Endothelial cell of umbilical vein (primary cell): ENCODE measurements at regions not wholly inside any gene's neighbourhood (a gene's known extent, or its start where the extent isn't known, plus 50 kb on each side); places are given as distances from the start of the nearest gene placed in this dataset.

Source experiments
- BruUV-seq: library from RNA; stranded (reverse); fragments of 400-500 nt; replicated peaks from 2 replicates; lab custom pipeline; 2021; lab: Mats Ljungman, UMichigan
- CTCF ChIA-PET: fragments of 300-600, 350-600 bp; sonication (Branson Sonifier 250); formaldehyde crosslinking; loops from one replicate; lab custom pipeline; 2021; ENCODE audit warnings: antibody characterized with exemption, inconsistent platforms; lab: Charles Lee
- POLR2A ChIA-PET: fragments of 300-600, 350-600 bp; sonication (Branson Sonifier 250); formaldehyde crosslinking; loops from one replicate; lab custom pipeline; 2021; ENCODE audit warnings: antibody characterized with exemption, inconsistent platforms; lab: Charles Lee
- DNase-seq: peaks from one replicate; pipeline ENCODE4 v3.0.0-alpha.2; 2011; ENCODE audit warnings: low read depth, low spot score
- FAIRE-seq: peaks from 2 replicates; lab custom pipeline; 2011; peaks lifted over from hg19 to GRCh38; lab: Jason Lieb, UNC
- H2AFZ ChIP-seq: 2 replicates; pipeline ENCODE4 v1.6.0; 2012; ENCODE audit warnings: low read depth, low read length, control low read depth, inconsistent platforms
- H3K27ac ChIP-seq: 2 replicates; pipeline ENCODE4 v1.5.1; 2011; ENCODE audit warnings: low read depth, mild to moderate bottlenecking, control low read depth, low read length, moderate library complexity; ENCODE audit not compliant: insufficient read depth
- H3K27me3 ChIP-seq, 2 experiments: 2 replicates each; pipeline versions ENCODE4 v1.6.0 to v1.6.1; 2011; ENCODE audit warnings: low read length in 2 of 2, mixed read lengths in 1 of 2; ENCODE audit not compliant: control insufficient read depth in 2 of 2, insufficient read depth in 2 of 2
- H3K36me3 ChIP-seq, 2 experiments: 2 replicates in 1 of 2; 3 replicates in 1 of 2; pipeline ENCODE4 v1.5.1; 2011; ENCODE audit warnings: low read length in 2 of 2, mild to moderate bottlenecking in 1 of 2, moderate library complexity in 1 of 2; ENCODE audit not compliant: control insufficient read depth in 2 of 2, insufficient read depth in 2 of 2; ENCODE audit errors: extremely low read depth in 1 of 2
- H3K4me1 ChIP-seq: 3 replicates; pipeline ENCODE4 v1.5.1; 2011; ENCODE audit warnings: mild to moderate bottlenecking, low read length; ENCODE audit not compliant: control insufficient read depth, insufficient read depth; ENCODE audit errors: extremely low read depth
- H3K4me2 ChIP-seq: 2 replicates; pipeline ENCODE4 v1.6.1; 2011; ENCODE audit warnings: low read length, control low read depth, mixed read lengths; ENCODE audit not compliant: insufficient read depth
- H3K4me3 ChIP-seq, 3 experiments: fragments of 200-600 bp in 1 of 3; sonication (generic), shearing (Covaris generic) in 1 of 3; replicated peaks in 1 of 3; 2 replicates each; pipeline ENCODE4 v1.5.1; 2011 to 2016; ENCODE audit warnings: control low read depth in 3 of 3, low read length in 3 of 3, mild to moderate bottlenecking in 2 of 3, inconsistent platforms in 1 of 3, low read depth in 1 of 3, moderate library complexity in 1 of 3; ENCODE audit not compliant: insufficient read depth in 1 of 3
- H3K79me2 ChIP-seq: 2 replicates; pipeline ENCODE4 v1.6.0; 2012; ENCODE audit warnings: low read length, inconsistent platforms; ENCODE audit not compliant: control insufficient read depth, insufficient read depth
- H3K9ac ChIP-seq: replicated peaks from 2 replicates; pipeline ENCODE3; 2011; ENCODE audit warnings: low read length, control low read depth; ENCODE audit not compliant: insufficient read depth; ENCODE audit errors: extremely low read depth
- H3K9me1 ChIP-seq: replicated peaks from 3 replicates; pipeline ENCODE4 v1.6.0; 2011; ENCODE audit warnings: mild to moderate bottlenecking, low read length; ENCODE audit not compliant: control insufficient read depth, insufficient read depth; ENCODE audit errors: extremely low read depth
- H3K9me3 ChIP-seq: replicated peaks from 2 replicates; pipeline ENCODE4 v1.5.1; 2012; ENCODE audit warnings: low read length, inconsistent platforms; ENCODE audit not compliant: control insufficient read depth, insufficient read depth
- H4K20me1 ChIP-seq: replicated peaks from 2 replicates; pipeline ENCODE3; 2011; ENCODE audit warnings: mild to moderate bottlenecking, low read length; ENCODE audit not compliant: control insufficient read depth, insufficient read depth; ENCODE audit errors: extremely low read depth
- EZH2 ChIP-seq: IDR thresholded peaks from 2 replicates; pipeline ENCODE4 v1.6.1; 2012; ENCODE audit warnings: borderline replicate concordance, low read depth, mild to moderate bottlenecking, moderate library complexity, low read length, inconsistent platforms; ENCODE audit not compliant: severe bottlenecking
- FOS ChIP-seq: IDR thresholded peaks from 2 replicates; pipeline ENCODE4 v1.6.1; 2011; ENCODE audit warnings: mild to moderate bottlenecking, low read length, moderate library complexity, borderline replicate concordance; ENCODE audit not compliant: insufficient read depth
- GATA2 ChIP-seq: IDR thresholded peaks from 2 replicates; pipeline ENCODE4 v1.7.0; 2011; ENCODE audit warnings: low read depth, mild to moderate bottlenecking, moderate library complexity, mixed read lengths, low read length; ENCODE audit not compliant: insufficient read length, insufficient read depth
- JUN ChIP-seq: IDR thresholded peaks from 2 replicates; pipeline ENCODE4 v1.6.1; 2011; ENCODE audit warnings: borderline replicate concordance, low read depth; ENCODE audit not compliant: insufficient read length, insufficient read depth
- MAX ChIP-seq: IDR thresholded peaks from 2 replicates; pipeline ENCODE4 v1.6.1; 2011; ENCODE audit not compliant: insufficient read depth, insufficient read length
- MYC ChIP-seq: IDR thresholded peaks from one replicate; pipeline ENCODE4 v1.6.1; 2011; ENCODE audit warnings: mild to moderate bottlenecking, low read depth, low read length
- POLR2A ChIP-seq: IDR thresholded peaks from 2 replicates; pipeline ENCODE4 v1.6.1; 2012; ENCODE audit warnings: low read depth, mild to moderate bottlenecking, control low read depth, low read length
- POLR2AphosphoS5 ChIP-seq: IDR thresholded peaks from 2 replicates; pipeline ENCODE4 v1.6.1; 2012; ENCODE audit warnings: low read depth, mild to moderate bottlenecking, control low read depth, low read length, moderate library complexity; ENCODE audit not compliant: insufficient read depth
- dilution Hi-C: fragments of 300-500 bp; cut with MboI; formaldehyde crosslinking; loops from one replicate; pipeline ENCODE4 v1.15.0; 2019; ENCODE audit warnings: low sequenced_read_pairs; ENCODE audit not compliant: extremely low pct_ligation_motif_present
- intact Hi-C: fragments of 100-400 bp; cut with micrococcal nuclease; formaldehyde crosslinking; loops from one replicate; pipeline ENCODE4 v1.10.0; 2022
- TF ChIP-seq, protein P1 (sequence below), 2 donors: IDR thresholded peaks; 1 replicate in 1 of 2; 2 replicates in 1 of 2; pipeline ENCODE4 v1.5.1; 2011; ENCODE audit warnings: low read length in 2 of 2, mild to moderate bottlenecking in 2 of 2, moderate library complexity in 2 of 2, control low read depth in 1 of 2, inconsistent platforms in 1 of 2, low read depth in 1 of 2; ENCODE audit not compliant: insufficient read depth in 1 of 2; ENCODE audit errors: extremely low read depth in 1 of 2

GRCh38 chr15:95121191-95121590, 889.8 kb downstream of the MCTP2 start:
- BruUV-seq, result no TSS peak
- H3K9me3 ChIP-seq, result no peaks in the 10 kb centered on the region
- no peaks in the 10 kb centered on the region for H3K79me2 ChIP-seq
- no peak for TF ChIP-seq FOS
- no peak for TF ChIP-seq POLR2A
- TF ChIP-seq POLR2AphosphoS5, result no peak
- TF ChIP-seq MAX, result no peak
- no peak for TF ChIP-seq GATA2
- TF ChIP-seq MYC, result no peak
- DNase-seq (no peak), FAIRE-seq (no peak)
- H3K4me2 ChIP-seq, result no peak overlapping the region
- ChIA-PET CTCF (no interaction called here), POLR2A (no interaction called here)
- no peaks in the 10 kb centered on the region for H3K27me3 ChIP-seq
- no peaks in the 10 kb centered on the region for H4K20me1 ChIP-seq
- dilution Hi-C loops, result no loop called here
- no peaks in the 10 kb centered on the region for H3K9me1 ChIP-seq
- no peak overlapping the region for H3K9ac ChIP-seq
- H2AFZ ChIP-seq, result no peak overlapping the region
- H3K4me1 ChIP-seq, result no peaks in the 10 kb centered on the region
- no peaks in the 10 kb centered on the region for H3K36me3 ChIP-seq
- intact Hi-C loops, result no loop called here
- H3K4me3 ChIP-seq, result no peak overlapping the region
- H3K27ac ChIP-seq, result no peak overlapping the region

DNA sequence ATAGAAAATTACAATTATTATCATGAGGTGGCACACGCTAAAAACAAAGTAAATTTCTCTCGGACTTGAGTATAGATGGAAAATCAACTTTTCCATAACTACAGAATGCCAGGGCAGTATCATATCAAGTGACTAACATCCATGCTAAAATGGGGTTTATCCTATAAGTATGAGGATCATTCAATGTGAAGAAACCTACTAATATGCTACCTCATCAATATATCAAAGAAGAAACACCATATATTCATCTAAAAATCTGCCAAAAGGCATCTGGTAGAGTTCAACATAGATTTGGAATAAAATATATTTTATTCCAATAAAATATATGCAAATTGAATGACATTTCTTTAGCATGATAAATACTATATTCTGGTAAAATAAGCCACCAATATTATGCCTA, 894.4 kb downstream of the MCTP2 start:
- H3K9me1 ChIP-seq, result no peaks in the 10 kb centered on the region
- ChIA-PET CTCF (no interaction called here), POLR2A (no interaction called here)
- no TSS peak for BruUV-seq
- H3K4me2 ChIP-seq, result no peak overlapping the region
- intact Hi-C loops (no loop called here), dilution Hi-C loops (no loop called here)
- no peaks in the 10 kb centered on the region for H3K36me3 ChIP-seq
- no peaks in the 10 kb centered on the region for H4K20me1 ChIP-seq
- no peak overlapping the region for H3K9ac ChIP-seq
- DNase-seq (no peak), FAIRE-seq (no peak)
- no peak for TF ChIP-seq POLR2A
- no peak for TF ChIP-seq FOS
- no peak for TF ChIP-seq JUN
- TF ChIP-seq MYC, result no peak
- TF ChIP-seq POLR2AphosphoS5, result no peak
- no peak for TF ChIP-seq MAX
- TF ChIP-seq, protein P1, sequence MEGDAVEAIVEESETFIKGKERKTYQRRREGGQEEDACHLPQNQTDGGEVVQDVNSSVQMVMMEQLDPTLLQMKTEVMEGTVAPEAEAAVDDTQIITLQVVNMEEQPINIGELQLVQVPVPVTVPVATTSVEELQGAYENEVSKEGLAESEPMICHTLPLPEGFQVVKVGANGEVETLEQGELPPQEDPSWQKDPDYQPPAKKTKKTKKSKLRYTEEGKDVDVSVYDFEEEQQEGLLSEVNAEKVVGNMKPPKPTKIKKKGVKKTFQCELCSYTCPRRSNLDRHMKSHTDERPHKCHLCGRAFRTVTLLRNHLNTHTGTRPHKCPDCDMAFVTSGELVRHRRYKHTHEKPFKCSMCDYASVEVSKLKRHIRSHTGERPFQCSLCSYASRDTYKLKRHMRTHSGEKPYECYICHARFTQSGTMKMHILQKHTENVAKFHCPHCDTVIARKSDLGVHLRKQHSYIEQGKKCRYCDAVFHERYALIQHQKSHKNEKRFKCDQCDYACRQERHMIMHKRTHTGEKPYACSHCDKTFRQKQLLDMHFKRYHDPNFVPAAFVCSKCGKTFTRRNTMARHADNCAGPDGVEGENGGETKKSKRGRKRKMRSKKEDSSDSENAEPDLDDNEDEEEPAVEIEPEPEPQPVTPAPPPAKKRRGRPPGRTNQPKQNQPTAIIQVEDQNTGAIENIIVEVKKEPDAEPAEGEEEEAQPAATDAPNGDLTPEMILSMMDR (IDR thresholded peaks at IDR 0.05; ENCODE audit: extremely low read depth in 1 of 2, insufficient read depth in 1 of 2, low read depth in 1 of 2, low read length in 2 of 2), result no peak
- TF ChIP-seq EZH2, result no peak
- no peak for TF ChIP-seq GATA2
- no peaks in the 10 kb centered on the region for H3K9me3 ChIP-seq
- H3K27ac ChIP-seq, result no peak overlapping the region
- peaks cover 20% of the 10 kb centered on the region for H3K4me1 ChIP-seq
- no peak overlapping the region for H2AFZ ChIP-seq
- no peaks in the 10 kb centered on the region for H3K79me2 ChIP-seq
- no peaks in the 10 kb centered on the region for H3K27me3 ChIP-seq
- H3K4me3 ChIP-seq, result no peak overlapping the region
